Stimulated activated CD4-positive, alpha-beta T cell treated with anti-CD3 and anti-CD28 coated beads, Interleukin-2, amount 100 ng/mL, for 48 hours (primary cell): ENCODE measurements at regions not wholly inside any gene's neighbourhood (a gene's known extent, or its start where the extent isn't known, plus 50 kb on each side); places are given as distances from the start of the nearest gene placed in this dataset.
"Not testable (repeated sequence)": the region's sequence is repeated elsewhere in the genome, so short reads cannot be mapped to it uniquely, and the experiment has no call there.

ENCODE experiments used
- DNase-seq, 2 donors: peaks; one replicate each; pipeline ENCODE4 v3.0.0-alpha.2; 2020

DNA sequence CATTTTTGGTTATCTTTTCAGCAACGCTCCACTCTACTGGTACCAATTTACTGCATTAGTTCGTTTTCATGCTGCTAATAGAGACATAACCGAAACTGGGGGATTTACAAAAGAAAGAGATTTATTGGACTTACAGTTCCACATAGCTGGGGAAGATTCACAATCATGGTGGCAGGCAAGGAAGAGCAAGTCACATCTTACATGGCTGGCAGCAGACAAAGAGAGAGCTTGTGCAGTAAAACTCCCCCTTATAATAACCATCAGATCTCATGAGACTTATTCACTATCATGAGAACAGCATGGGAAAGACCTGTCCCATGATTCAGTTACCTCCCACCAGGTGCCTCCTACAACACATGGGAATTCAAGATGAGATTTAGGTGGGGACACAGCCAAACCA lies 1474.2 kb upstream of the NUDT12 start:
- not testable (repeated sequence) for DNase-seq

DNA sequence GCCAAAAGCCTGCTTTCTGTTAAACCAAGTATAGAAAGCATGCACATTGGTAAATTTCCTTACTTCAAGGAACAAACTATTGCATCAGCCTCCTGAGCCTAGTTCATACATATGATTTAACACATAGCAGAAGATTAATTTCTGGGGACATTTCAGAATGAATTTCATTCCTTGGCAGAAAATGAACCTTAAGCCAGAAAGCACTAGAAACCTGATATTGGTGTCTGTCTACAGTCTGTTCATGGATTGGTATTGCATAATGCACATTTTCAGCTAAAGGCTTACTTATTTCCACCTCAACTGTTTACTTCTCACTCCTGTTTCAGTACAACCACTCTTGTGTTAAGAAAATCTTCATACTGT lies 1471.8 kb upstream of the NUDT12 start:
- no peak for DNase-seq

DNA sequence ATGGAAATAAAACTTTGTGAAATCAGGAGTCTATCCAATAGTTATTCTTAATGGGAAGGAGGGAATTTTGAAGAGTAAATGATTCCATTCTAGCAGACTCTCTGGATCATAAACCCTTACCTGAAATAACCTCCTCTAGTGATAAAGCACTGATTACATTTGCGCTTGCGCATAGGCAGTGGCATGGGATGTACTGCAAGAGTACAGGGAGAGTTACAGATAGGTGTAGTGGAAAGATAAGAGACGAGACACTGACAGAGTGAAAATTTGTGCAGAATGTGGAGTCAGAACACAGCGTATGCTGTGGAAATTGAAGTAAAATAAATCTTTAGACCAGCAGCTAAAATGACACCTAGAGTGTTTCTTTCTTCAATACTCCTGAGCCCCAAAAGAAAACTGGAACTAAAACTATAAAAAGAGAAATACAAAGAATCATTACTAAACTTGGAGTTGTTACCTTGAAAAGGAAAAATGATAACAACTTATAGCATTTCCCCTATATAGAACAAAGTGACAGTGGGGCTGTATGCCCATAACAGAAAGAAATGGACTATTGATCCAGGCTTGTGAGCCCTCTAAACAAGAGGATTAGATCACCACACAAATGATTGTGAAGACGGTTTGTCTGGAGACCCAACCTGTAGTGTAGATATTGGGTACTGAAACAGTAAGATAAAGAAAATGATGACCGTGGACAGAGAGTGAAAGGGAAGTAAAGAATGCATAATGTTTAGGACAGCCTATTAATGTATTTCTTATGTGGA lies 1471.2 kb upstream of the NUDT12 start:
- DNase-seq, result no peak

DNA sequence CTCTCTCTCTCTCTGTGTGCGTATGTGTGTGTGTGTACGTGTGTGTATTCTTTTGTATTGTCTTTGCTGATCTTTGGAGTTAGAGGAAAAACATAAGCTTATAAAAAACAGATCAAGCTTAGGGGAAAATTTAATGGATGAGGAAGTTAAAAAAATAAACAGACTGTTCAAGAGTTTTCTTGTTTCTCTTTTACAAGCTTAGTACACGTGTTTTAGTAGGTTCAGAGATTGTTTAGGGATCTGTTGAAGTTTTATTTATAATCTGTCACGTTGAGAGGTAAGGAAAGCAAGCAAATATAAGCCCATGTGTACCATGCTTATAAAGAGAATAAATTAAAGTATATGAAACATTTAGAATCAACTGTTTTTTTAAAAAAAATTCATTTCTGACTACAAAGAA lies 1470.3 kb upstream of the NUDT12 start:
- DNase-seq, result no peak

DNA sequence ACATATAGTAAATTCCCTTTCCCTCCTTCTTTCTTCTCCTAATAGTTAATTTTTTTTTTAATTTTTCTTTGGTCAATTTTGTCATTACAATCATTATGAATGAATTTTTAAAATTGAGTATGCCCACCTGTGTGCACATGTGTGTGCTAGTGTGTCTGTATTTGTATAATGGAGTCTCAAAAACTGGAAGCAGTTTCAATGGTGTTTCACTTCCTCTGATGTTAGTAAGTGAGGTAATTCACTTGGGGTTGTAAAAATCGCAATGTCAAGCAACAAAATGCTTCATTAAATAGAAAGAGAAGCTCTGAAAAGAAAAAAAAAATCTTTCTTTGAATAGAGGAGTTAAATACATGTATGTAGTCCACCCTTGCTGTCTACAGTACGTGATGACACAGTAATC lies 1467.6 kb upstream of the NUDT12 start:
- DNase-seq, result no peak

DNA sequence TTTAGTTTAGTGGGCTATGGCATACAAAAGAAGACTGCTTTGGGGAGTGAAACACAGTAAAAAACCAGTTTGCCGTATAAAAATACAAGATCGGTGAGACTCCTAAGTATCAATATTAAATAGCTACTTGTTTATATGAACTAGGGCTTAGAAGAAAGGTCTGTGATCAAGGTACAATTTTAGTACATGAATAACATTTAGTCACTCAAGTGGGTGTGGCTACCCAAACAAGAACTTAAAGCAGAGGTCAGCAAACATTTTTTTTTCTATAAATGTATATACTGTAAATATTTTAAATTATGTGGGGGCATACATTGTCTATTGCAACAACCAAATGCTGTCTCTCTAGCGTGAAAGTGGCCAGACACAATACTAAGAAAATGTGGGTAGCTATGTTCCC lies 1452.5 kb upstream of the NUDT12 start:
- no peak for DNase-seq

DNA sequence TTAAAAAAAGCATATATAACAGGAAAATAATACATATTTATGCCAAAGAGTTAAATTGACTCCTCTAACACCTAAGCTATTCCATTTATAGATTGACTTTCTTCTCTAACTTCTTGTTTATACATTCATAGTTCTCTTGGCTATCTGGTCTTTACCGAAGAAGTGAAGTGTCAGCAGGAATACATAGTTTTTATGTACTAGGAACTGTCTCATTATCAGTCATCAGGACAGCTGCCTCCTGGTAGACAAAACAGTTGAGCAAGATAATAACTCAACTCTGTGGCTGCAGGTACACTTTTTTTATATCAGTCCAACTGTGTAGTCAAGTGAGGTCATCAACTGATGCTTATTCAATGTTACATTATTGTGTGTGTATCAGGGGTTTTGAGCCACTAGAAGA lies 1436.0 kb upstream of the NUDT12 start:
- DNase-seq, result no peak

DNA sequence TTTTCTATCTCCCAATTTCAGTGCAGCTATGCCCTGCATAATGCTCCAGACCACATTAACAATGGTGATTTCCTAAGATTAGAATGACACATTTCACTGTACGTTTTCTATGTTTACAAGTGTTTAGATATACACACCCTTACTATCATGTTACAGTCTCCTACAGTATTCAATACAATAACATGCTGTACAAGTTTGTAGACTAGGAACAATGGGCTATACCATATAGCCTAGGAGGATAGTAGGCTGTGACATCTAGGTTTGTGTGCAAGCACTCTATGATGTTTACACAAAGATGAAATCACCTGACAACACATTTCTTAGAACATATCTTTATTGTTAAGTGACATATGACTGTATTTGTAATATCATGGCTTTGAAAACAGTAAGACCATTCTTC lies 1435.6 kb upstream of the NUDT12 start:
- DNase-seq, result no peak

DNA sequence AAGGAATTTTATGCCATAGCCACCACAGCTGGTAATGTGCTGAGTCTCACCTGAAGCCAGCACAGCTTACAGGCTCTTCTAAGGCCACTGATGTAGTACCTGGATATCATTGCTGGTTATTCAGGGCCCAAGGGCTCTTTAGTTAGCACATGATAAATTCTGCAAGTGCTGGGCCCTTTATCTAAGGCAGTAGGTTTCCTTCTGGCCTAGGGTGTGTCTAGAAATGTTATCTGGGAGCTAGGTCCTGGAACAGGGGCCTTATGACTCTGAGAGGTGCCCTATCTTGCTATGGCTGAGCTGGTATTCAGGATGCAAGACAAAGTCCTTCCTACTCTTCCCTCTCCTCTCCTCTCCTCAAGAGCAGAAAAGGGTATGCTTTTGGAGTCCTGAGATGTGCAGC lies 1424.5 kb upstream of the NUDT12 start:
- no peak for DNase-seq

DNA sequence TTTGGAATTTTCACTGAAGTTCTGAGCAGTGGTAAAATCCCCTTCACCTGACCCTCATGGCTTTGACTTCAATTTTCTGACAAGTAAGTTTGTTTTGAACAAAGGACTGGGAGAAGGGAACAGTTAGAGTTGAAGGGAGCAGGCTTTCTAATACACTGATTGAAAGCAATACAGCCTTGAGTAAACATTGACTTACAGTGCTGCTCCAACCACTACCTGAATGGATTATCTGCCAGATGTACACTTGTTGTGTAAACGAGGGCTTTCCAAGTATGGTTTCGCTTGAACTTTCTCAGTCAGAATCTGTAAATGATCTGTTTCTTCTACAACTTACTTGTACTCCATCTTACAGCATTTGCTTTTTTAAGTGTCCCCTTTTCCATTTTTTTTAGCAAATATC lies 1414.9 kb upstream of the NUDT12 start:
- DNase-seq, result no peak

DNA sequence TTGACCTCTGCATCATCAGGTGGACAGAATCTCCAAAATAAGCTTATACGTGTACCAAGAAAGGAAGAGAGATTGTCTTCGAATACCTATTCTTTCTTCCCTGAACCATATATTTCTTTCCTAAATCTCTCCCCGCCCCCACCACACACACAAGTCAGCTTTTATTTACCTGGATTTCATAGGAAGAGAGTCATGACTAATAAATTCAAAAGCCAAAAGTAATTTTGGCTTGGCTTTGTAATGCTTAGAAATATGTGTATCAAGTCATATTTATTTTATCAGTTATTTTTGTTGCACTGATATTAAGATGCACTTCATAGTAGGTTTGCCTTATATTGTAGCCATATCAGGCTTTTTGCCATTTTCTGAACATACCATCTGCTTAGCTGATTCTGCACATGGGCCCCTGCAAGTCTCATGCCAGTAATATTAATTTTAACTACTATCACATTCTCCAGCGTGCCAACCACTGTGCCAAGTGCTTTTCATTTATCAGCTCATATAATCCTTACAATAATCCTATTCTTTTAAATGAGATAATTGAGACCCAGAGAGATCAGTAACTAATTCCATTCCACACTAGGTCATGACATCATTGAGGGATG lies 1405.3 kb upstream of the NUDT12 start:
- no peak for DNase-seq

DNA sequence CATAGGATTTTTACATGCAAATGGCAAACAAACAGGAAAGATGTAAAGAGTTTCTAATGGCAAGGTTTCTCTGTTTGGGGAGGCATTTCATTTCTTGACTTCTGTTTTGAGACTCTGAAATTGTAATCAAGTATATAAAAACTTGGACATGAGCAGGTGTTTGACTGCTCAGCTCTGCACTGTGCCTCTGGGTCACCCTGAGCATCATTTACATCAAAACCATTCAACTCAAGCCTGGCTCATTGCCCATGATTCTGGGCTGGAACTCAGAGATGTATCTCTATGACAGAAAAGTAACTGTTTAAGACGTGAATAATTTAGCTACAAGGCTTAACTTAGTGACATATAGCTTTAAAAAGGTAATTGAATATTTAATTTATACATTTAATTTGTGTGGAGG lies 1402.4 kb upstream of the NUDT12 start:
- no peak for DNase-seq

DNA sequence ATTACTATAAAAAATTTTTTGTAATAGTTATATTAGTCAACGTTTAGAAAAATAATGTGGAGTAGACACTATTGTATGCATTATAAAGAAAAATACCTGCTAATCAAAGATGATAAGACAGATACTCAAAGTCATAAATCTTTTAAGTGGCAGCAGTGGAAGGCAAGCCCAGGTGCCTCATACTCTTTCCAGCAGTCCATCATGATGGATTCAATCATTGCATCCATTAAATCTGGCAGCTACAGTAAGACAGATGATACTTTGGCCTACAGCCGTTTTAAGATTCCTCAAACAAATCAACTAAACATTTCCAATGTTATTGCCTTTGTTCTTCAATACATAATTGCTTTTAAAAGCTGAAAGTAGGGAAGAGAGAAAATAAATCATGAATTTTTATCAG lies 1392.9 kb upstream of the NUDT12 start:
- DNase-seq, result no peak

DNA sequence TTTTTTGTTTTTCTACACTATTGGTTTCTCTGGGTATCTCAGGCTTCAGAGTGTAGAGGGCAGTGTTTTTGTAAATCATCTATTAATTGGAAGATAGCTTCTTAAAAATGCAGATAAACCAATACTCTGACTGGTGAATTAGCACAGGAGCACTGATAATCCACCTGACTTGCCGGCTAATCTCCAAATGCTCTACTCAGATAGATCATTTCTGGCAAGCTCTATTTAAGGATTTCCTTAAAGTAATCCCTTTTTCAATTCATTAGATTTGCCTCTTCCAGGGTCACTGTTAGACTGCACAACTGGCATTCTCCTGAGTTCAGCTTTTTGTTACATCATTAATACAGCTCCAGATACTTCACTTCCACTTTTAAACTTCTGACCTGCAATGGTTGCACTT lies 1390.3 kb upstream of the NUDT12 start:
- DNase-seq, result no peak

DNA sequence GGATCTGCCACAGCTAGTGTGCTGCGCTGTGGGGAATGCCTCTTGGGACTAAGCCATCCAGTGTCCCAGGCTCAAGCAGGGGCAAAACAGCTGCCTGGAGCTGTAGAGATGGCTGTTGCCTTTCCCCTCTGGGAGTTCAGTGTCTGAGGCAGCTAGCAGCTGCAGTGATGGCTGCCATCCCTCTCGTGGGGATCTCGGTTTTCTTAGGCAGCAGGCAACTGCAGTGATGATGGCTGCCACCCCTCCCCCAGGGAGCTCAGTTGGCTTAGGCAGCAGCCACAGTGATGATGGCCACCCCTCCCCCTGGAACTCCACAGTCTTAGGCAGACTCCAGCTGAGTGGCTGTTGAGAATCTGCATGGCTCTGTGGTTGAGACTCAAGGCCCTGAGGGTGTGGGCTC lies 1389.2 kb upstream of the NUDT12 start:
- DNase-seq, result no peak

DNA sequence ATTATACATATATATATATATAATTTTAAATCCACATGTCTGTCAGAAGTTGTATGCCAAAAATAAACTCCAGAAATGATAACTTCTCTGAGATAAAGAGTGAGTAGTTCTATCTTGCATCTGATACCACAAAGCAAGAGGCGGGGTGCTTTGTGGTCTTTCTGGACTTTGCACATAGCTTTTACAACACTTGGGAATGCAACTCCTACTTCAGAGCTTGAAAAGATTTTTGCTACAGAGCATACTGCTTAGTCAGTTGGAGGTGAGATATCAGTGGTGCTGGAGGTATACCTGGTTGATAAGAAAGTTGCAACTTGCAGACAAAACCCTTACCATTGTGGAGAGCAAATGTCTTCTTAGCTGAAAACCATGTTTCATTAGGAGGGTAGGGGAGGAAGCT lies 1384.5 kb upstream of the NUDT12 start:
- DNase-seq, result no peak

DNA sequence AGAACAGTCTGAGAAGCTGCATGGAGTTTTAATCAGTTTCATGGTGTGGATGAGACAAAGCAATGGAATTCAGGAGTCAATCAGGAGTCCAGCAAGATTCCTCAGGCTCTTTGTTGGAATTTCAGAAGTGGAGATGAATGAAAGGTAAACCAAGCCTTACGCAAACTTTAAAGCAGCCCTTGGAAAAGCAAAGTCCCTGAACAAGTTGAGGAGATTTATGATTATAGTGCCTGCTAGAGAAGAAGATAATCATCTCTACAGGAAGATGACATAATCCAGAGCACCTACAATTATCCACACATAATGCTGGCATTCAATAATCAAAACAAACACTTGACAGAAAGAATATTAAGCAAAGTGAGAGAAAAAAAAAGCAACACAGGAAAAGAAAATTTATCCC lies 1380.1 kb upstream of the NUDT12 start:
- DNase-seq, result no peak

DNA sequence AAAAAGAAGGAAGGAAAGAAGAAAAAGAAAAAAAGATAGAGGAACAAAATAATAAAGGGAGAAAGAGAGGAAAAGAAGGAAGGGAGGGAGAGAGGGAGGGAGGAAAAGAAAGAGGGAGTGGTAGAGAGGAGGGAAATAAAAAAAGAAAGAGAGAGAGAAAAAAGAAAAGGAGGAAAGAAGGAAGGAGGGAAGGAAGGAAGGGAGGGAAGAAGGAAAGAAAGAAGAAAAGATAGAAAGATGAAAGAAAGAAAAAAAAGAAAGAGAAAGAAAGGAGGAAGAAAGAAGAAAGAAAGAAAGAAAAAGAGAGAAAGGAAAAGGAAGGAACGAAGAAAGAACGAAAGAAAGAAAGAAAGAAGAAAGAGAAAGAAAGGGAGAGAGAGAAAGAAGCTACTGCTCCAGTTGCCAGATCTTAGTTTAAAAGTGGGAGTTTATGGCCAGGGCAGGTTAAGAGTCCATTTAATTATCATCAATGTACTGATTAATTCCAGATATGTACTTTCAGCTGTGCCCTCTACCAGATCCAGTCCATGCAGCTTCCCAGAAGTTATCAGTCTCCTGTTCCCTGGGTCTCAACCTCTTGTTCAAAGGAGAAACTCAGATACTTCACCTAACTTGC lies 1378.5 kb upstream of the NUDT12 start:
- DNase-seq, result no peak

DNA sequence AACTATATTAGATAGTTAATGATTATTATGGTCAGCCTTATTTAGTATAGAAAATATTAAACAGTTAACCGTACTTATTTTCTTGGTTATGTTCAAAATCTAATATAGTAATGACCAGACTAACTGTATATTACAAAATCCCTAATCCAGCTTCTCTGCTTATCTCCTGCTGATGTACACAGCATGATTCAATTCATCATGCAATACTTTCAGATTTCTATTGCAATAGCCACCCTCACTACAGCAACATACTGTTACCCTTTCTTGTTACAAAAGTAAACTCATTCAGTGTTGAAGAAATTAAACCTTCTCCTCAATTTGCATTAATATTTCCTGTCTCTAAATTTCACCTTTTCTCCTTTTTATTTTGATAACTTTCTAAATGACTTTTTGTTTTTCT lies 1375.0 kb upstream of the NUDT12 start:
- no peak for DNase-seq

DNA sequence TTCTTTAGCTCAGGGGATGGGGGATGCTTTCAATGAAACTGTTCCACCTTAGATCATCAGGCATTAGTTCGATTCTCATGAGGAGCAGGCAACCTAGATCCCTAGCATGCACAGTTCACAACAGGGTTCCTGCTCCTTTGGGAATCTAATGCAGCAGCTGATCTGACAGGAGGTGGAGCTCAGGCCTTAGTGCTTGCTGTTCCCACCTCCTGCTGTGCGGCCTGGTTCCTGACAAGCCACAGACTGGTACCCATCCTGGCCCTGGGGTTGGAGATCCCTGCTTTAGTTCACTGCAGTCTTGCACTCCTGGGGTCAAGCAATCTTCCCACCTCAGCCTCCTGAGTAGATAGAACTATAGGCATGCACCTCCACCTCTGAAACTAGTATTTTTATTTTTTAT lies 1369.8 kb upstream of the NUDT12 start:
- DNase-seq, result no peak

DNA sequence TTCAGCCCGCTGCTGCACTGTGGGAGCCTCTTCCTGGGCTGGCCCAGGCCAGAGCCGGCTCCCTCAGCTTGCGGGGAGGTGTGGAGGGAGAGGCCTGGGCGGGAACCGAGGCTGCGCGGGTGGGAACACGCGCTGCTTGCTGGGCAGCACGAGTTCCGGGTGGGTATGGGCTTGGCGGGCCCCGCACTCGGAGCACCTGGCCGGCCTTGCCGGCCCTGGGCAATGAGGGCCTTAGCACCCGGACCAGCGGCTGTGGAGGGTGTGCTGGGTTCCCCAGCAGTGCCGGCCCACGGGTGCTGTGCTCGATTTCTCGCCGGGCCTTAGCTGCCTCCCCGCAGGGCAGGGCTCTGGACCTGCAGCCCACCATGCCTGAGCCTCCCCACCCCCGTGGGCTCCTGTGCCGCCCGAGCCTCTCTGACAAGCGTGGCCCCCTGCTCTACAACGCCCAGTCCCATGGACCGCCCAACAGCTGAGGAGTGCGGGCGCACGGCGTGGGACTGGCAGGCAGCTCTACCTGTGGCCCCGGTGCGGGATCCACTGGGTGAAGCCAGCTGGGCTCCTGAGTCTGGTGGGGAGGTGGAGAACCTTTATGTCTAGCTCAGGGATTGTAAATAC lies 1366.4 kb upstream of the NUDT12 start:
- DNase-seq, result no peak

DNA sequence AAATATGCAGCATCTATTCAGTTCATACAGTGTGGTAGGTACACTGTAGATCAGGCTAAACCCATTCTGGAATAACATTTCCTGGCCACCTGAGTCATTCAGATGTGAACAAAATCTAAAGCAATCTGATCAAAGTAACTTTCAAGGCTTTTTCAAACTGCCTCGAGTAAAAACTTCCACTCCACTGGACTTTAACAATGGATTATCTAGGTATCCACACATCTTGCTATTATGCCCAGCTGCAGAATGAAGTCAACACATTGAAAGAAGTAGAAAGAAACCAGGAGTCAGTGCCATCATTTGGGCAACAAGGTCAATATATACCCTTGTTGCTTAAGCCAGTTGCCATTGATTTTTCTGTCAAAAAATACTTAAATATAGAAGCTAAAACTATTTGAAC lies 1352.6 kb upstream of the NUDT12 start:
- DNase-seq, result no peak

DNA sequence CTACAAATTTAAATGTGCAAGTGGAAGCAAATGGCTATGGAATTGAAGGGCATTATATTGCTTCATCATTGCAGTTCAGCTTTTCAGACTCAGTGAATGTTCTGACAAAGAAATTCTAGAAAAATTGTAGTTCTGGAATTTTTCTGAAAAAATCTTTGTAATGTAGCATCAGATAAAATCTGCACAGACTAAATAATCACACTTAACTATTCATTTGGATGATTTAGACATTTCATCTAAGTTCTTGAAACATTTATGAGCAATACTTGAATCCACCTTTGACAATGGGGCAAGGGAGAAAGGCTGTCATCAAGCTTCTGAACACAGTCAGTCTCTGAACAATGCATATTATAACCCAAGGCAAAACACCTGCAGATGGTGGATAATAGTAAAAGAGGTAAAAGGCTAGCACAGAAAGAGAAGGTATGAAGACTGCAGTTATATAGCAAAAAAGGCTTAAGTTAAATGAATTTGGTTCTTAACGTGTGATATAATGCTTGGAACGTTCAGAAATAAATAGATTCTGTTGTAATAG lies 1352.0 kb upstream of the NUDT12 start:
- DNase-seq, result no peak

DNA sequence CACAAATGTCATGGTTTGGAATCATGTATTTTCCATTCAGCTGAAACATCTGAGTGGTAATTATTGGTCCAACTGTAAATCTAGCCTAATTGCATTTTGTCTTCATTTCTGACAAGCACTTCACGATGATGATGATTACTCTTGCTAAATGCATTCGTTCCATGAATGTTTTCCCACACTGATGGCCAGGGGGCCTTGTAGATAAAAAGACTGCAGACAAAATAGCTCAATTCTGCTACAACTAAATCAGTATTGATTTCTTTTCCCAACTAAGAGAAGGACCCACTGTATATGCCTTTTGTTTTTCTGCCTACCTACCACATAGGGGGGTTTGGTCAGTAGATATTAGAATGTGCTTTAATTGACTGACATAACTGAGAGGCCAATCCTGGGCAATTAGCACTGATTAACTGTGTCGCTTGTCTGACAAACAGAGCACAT lies 1351.3 kb upstream of the NUDT12 start:
- DNase-seq, result no peak
